Trophoblast cell (in vitro differentiated cells and primary cell): ENCODE measurements at regions not wholly inside any gene's neighbourhood (a gene's known extent, or its start where the extent isn't known, plus 50 kb on each side); places are given as distances from the start of the nearest gene placed in this dataset.
A peak's percentile ranks its signal among the peaks of the same experiment; 100 is the strongest.

Experiments
- DNase-seq, 2 donors: peaks; one replicate each; pipeline ENCODE4 v3.0.0-alpha.2; 2016
- H2AFZ ChIP-seq: 2 replicates; pipeline ENCODE4 v1.6.1; 2013; ENCODE audit warnings: low read length, moderate library complexity, mild to moderate bottlenecking; ENCODE audit not compliant: insufficient read depth, poor library complexity
- H2AK5ac ChIP-seq: 2 replicates; pipeline ENCODE4 v1.6.1; 2013; ENCODE audit warnings: mild to moderate bottlenecking, low read length
- H2BK120ac ChIP-seq: 2 replicates; pipeline ENCODE4 v1.6.1; 2013; ENCODE audit warnings: low read length, mild to moderate bottlenecking, moderate library complexity; ENCODE audit not compliant: insufficient read depth, poor library complexity
- H2BK12ac ChIP-seq: 2 replicates; pipeline ENCODE4 v1.6.1; 2013; ENCODE audit warnings: mild to moderate bottlenecking, low read length, moderate library complexity
- H2BK5ac ChIP-seq: 2 replicates; pipeline ENCODE4 v1.6.1; 2013; ENCODE audit warnings: low read length, low read depth, moderate library complexity, mild to moderate bottlenecking; ENCODE audit not compliant: poor library complexity
- H3K14ac ChIP-seq: 2 replicates; pipeline ENCODE4 v1.6.1; 2013; ENCODE audit warnings: mild to moderate bottlenecking, low read length
- H3K18ac ChIP-seq: 2 replicates; pipeline ENCODE4 v1.6.1; 2013; ENCODE audit warnings: mild to moderate bottlenecking, low read length
- H3K23ac ChIP-seq: 2 replicates; pipeline ENCODE4 v1.6.1; 2013; ENCODE audit warnings: low read length
- H3K27ac ChIP-seq: 2 replicates; pipeline ENCODE4 v1.5.1; 2013; ENCODE audit warnings: low read depth, mild to moderate bottlenecking, inconsistent platforms, low read length, moderate library complexity
- H3K27me3 ChIP-seq: 2 replicates; pipeline ENCODE4 v1.6.1; 2013; ENCODE audit warnings: inconsistent platforms, mild to moderate bottlenecking, low read length, moderate library complexity; ENCODE audit not compliant: insufficient read depth
- H3K36me3 ChIP-seq, 2 experiments: 1 replicate in 1 of 2; 2 replicates in 1 of 2; pipeline ENCODE4 v1.6.1; 2013; ENCODE audit warnings: low read length in 2 of 2, mild to moderate bottlenecking in 2 of 2, moderate library complexity in 1 of 2; ENCODE audit not compliant: insufficient read depth in 2 of 2, control insufficient read depth in 1 of 2
- H3K4ac ChIP-seq: 2 replicates; pipeline ENCODE4 v1.6.1; 2013; ENCODE audit warnings: low read depth, mild to moderate bottlenecking, low read length, moderate library complexity
- H3K4me1 ChIP-seq, 2 experiments: 1 replicate in 1 of 2; 2 replicates in 1 of 2; pipeline ENCODE4 v1.6.1; 2013; ENCODE audit warnings: low read length in 2 of 2, mild to moderate bottlenecking in 2 of 2, moderate library complexity in 1 of 2; ENCODE audit not compliant: insufficient read depth in 2 of 2, control insufficient read depth in 1 of 2
- H3K4me2 ChIP-seq: 2 replicates; pipeline ENCODE4 v1.6.1; 2013; ENCODE audit warnings: inconsistent platforms, mild to moderate bottlenecking, low read length, moderate library complexity
- H3K4me3 ChIP-seq: 2 replicates; pipeline ENCODE4 v1.5.1; 2013; ENCODE audit warnings: mild to moderate bottlenecking, low read depth, low read length, inconsistent platforms
- H3K79me1 ChIP-seq: one replicate; pipeline ENCODE4 v1.6.1; 2013; ENCODE audit warnings: low read length
- H3K79me2 ChIP-seq: 2 replicates; pipeline ENCODE4 v1.6.1; 2013; ENCODE audit warnings: low read length, mild to moderate bottlenecking; ENCODE audit not compliant: control insufficient read depth, insufficient read depth, poor library complexity
- H3K9ac ChIP-seq: 2 replicates; pipeline ENCODE4 v1.6.1; 2013; ENCODE audit warnings: mild to moderate bottlenecking, low read length
- H3K9me3 ChIP-seq: 2 replicates; pipeline ENCODE4 v1.6.1; 2013; ENCODE audit warnings: low read depth, mild to moderate bottlenecking, control low read depth, inconsistent platforms, low read length; ENCODE audit not compliant: insufficient read depth
- H4K12ac ChIP-seq: 2 replicates; pipeline ENCODE4 v1.6.1; 2013; ENCODE audit warnings: low read depth, mild to moderate bottlenecking, low read length, moderate library complexity
- H4K8ac ChIP-seq: 2 replicates; pipeline ENCODE4 v1.6.1; 2013; ENCODE audit warnings: low read depth, mild to moderate bottlenecking, low read length, moderate library complexity
- H4K91ac ChIP-seq: one replicate; pipeline ENCODE4 v1.6.1; 2013; ENCODE audit warnings: low read depth, mild to moderate bottlenecking, low read length, moderate library complexity
- WGBS: extraction: QIAGEN DNeasy Blood & Tissue Kit; methylation state at CpG from one replicate; pipeline ENCODE4 v1.1.7; 2013; ENCODE audit warnings: missing lambda C conversion rate; ENCODE audit not compliant: insufficient read length, insufficient coverage; ENCODE audit errors: extremely low coverage; 5-methylcytosine and 5-hydroxymethylcytosine counted together

- Histone ChIP-seq H3K9ac (no peak overlapping the region), H3K79me2 (no peaks in the 10 kb centered on the region), H3K9me3 (peaks cover 99% of the 10 kb centered on the region), H3K27me3 (no peaks in the 10 kb centered on the region), H2BK12ac (no peak overlapping the region), H3K27ac (no peak overlapping the region), H4K8ac (no peak overlapping the region), H4K12ac (no peak overlapping the region), H4K91ac (no peak overlapping the region), H2BK5ac (no peak overlapping the region), H3K4me2 (no peak overlapping the region), H2AK5ac (no peak overlapping the region), H3K4me1 (no peaks in the 10 kb centered on the region), H3K79me1 (no peaks in the 10 kb centered on the region), H3K4me3 (no peak overlapping the region), H3K18ac (no peak overlapping the region), H3K23ac (no peak overlapping the region), H3K4ac (no peak overlapping the region), H3K14ac (no peak overlapping the region), H2BK120ac (no peak overlapping the region), H2AFZ (no peak overlapping the region), H3K36me3 (no peaks in the 10 kb centered on the region)
- no CpG with 5 or more reads among the region's 21 CpGs for WGBS
- DNase-seq: no peak
These were observed 349.7 kb downstream of the ALG10 start for GRCh38 chr12:34372003-34372402.

GRCh38 chr12:34373926-34374325, 351.6 kb downstream of the ALG10 start:
- H3K79me2 ChIP-seq: no peaks in the 10 kb centered on the region
- WGBS: no CpG with 5 or more reads among the region's 25 CpGs
- peaks cover 99% of the 10 kb centered on the region for H3K9me3 ChIP-seq
- no peaks in the 10 kb centered on the region for H3K79me1 ChIP-seq
- H4K12ac ChIP-seq: no peak overlapping the region
- no peak overlapping the region for H2BK12ac ChIP-seq
- H3K18ac ChIP-seq: no peak overlapping the region
- no peak overlapping the region for H2AFZ ChIP-seq
- DNase-seq: no peak
- no peaks in the 10 kb centered on the region for H3K36me3 ChIP-seq
- no peak overlapping the region for H3K9ac ChIP-seq
- H3K4me2 ChIP-seq: no peak overlapping the region
- H3K14ac ChIP-seq: no peak overlapping the region
- H4K8ac ChIP-seq: no peak overlapping the region
- H2BK120ac ChIP-seq: no peak overlapping the region
- no peak overlapping the region for H3K4me3 ChIP-seq
- no peaks in the 10 kb centered on the region for H3K27me3 ChIP-seq
- H2AK5ac ChIP-seq: no peak overlapping the region
- no peaks in the 10 kb centered on the region for H3K4me1 ChIP-seq
- H2BK5ac ChIP-seq: no peak overlapping the region
- H4K91ac ChIP-seq: no peak overlapping the region
- no peak overlapping the region for H3K27ac ChIP-seq
- H3K4ac ChIP-seq: no peak overlapping the region
- H3K23ac ChIP-seq: no peak overlapping the region

- Histone ChIP-seq H3K14ac (no peak overlapping the region), H3K79me1 (no peaks in the 10 kb centered on the region), H3K4me1 (no peaks in the 10 kb centered on the region), H2AK5ac (no peak overlapping the region), H4K12ac (no peak overlapping the region), H3K36me3 (no peaks in the 10 kb centered on the region), H3K18ac (no peak overlapping the region), H2BK120ac (no peak overlapping the region), H3K4ac (no peak overlapping the region), H3K9ac (no peak overlapping the region), H2BK12ac (no peak overlapping the region), H4K8ac (no peak overlapping the region), H3K23ac (no peak overlapping the region), H3K4me3 (peak overlapping the region; percentile 38), H3K27me3 (no peaks in the 10 kb centered on the region), H3K79me2 (no peaks in the 10 kb centered on the region), H2AFZ (no peak overlapping the region), H3K27ac (no peak overlapping the region), H4K91ac (no peak overlapping the region), H2BK5ac (no peak overlapping the region), H3K4me2 (no peak overlapping the region), H3K9me3 (peaks cover 99% of the 10 kb centered on the region)
- no peak for DNase-seq
- whole genome bisulfite sequencing: no CpG with 5 or more reads among the region's 28 CpGs
These were observed 354.0 kb downstream of the ALG10 start for GRCh38 chr12:34376133-34376799.

DNA sequence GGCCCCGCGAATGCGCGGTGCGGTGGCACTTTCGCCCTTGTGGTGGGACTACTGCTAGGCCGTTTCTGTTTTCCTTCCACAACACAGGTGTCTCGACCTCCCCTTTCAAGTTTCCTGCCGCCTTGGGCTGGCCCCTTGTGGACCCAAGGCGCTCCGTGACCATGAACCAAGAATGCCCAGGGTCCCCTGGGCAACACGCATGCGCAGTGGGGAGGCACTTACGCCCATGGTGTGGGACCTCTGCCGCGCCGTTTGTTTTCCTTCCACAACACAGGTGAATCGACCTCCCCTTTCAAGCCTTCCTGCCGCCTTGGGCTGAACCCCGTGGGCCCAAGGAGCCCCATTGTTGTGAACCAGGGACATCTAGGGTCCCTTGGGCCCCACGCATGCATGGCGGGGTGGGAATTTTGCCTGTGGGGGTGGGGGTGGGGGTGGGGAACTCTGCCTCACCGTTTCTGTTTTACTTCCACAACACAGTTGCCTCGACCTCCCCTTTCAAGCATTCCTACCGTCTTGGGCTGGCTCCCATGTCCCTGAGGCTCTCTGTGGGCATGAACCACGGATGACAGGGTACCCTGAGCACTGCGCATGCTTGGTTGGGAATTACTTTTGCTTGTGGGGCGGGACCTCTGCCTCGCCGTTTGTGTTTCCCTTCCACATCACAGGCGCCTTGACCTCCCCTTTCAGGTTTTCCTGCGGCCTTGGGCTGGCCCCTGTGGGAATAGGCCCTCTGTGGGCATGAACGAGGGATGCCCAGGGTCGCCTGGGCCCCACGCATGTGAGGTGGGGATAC, 355.1 kb downstream of the ALG10 start:
- Histone ChIP-seq H3K4me1 (no peaks in the 10 kb centered on the region), H3K79me1 (no peaks in the 10 kb centered on the region), H4K8ac (no peak overlapping the region), H3K9ac (no peak overlapping the region), H2BK5ac (no peak overlapping the region), H3K23ac (no peak overlapping the region), H3K18ac (no peak overlapping the region), H3K79me2 (no peaks in the 10 kb centered on the region), H2BK120ac (no peak overlapping the region), H3K4me2 (no peak overlapping the region), H3K27me3 (no peaks in the 10 kb centered on the region), H2AFZ (no peak overlapping the region), H2BK12ac (no peak overlapping the region), H3K36me3 (no peaks in the 10 kb centered on the region), H3K4me3 (no peak overlapping the region), H3K27ac (no peak overlapping the region), H3K4ac (no peak overlapping the region), H4K12ac (no peak overlapping the region), H4K91ac (no peak overlapping the region), H2AK5ac (no peak overlapping the region), H3K9me3 (peaks cover 99% of the 10 kb centered on the region), H3K14ac (no peak overlapping the region)
- WGBS: no CpG with 5 or more reads among the region's 35 CpGs
- DNase-seq: no peak
